NB4 (cell line): ENCODE measurements at regions not wholly inside any gene's neighbourhood (a gene's known extent, or its start where the extent isn't known, plus 50 kb on each side); places are given as distances from the start of the nearest gene placed in this dataset.

Source experiments
- POLR2A ChIP-seq: IDR thresholded peaks from 2 replicates; pipeline ENCODE4 v1.6.1; 2011; ENCODE audit warnings: mild to moderate bottlenecking; ENCODE audit not compliant: insufficient read length; ENCODE audit errors: extremely low read depth
- TF ChIP-seq, protein P1 (sequence below): IDR thresholded peaks from one replicate; pipeline ENCODE4 v1.5.1; 2012; ENCODE audit warnings: low read depth, low read length

DNA sequence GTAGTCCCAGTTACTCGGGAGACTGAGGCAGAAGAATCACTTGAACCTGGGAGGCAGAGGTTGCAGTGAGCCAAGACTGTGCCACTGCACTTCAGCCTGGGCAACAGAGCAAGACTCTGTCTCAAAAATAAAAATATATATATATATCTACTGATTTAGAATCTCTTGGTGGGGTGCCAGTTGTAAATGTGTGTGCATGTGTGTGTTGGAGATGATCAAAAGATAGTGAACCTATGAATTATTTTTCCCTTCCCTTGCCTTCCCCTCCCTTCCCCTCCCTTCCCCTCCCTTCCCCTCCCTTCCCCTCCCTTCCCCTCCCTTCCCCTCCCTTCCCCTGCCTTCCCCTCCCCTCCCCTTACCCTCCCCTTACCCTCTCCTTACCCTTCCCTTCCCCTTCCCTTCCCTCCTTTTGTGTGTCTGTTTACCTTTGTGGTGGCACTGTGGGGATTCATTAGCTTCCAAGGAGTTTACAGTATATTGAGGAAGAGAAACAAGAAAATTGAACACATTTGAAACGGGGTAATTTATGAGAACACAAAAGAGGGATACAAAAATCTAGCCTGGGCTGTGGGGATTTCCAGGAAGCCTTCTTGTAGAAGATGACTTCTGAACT, 281.5 kb upstream of the DPPA4 start:
- TF ChIP-seq, protein P1, sequence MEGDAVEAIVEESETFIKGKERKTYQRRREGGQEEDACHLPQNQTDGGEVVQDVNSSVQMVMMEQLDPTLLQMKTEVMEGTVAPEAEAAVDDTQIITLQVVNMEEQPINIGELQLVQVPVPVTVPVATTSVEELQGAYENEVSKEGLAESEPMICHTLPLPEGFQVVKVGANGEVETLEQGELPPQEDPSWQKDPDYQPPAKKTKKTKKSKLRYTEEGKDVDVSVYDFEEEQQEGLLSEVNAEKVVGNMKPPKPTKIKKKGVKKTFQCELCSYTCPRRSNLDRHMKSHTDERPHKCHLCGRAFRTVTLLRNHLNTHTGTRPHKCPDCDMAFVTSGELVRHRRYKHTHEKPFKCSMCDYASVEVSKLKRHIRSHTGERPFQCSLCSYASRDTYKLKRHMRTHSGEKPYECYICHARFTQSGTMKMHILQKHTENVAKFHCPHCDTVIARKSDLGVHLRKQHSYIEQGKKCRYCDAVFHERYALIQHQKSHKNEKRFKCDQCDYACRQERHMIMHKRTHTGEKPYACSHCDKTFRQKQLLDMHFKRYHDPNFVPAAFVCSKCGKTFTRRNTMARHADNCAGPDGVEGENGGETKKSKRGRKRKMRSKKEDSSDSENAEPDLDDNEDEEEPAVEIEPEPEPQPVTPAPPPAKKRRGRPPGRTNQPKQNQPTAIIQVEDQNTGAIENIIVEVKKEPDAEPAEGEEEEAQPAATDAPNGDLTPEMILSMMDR = no peak
- TF ChIP-seq POLR2A = no peak
